ENCODE measurements at regions not wholly inside any gene's neighbourhood (a gene's known extent, or its start where the extent isn't known, plus 50 kb on each side); places are given as distances from the start of the nearest gene placed in this dataset.
A peak's percentile ranks its signal among the peaks of the same experiment; 100 is the strongest.
"Not testable (repeated sequence)": the region's sequence is repeated elsewhere in the genome, so short reads cannot be mapped to it uniquely, and the experiment has no call there.

DNA sequence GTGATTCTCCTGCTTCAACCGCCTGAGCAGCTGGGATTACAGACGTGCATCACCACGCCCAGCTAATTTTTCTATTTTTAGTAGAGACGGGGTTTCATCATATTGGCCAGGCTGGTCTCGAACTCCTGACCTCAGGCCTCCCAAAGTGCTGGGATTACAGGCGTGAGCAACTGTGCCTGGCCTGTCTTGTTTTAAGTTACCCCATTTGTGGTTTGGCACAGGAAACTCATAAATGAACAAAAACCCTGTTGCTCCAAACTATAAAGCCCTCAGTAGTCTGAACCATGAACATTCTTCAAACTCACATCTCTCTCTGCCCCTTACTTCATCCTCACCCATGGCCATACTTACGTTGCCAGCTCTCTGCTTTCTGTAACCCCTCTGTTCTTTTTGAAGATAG, 61.7 kb downstream of the RHOU start:
- peaks cover 16 to 31% of the 10 kb centered on the region in 2 donors for H3K4me1 ChIP-seq
- H3K9me3 ChIP-seq; intact Hi-C loops (cut with DNase I); H3K4me3 ChIP-seq (replicated peaks in 1 of 3); DNase-seq; H3K27me3 ChIP-seq; H3K27ac ChIP-seq; H3K36me3 ChIP-seq: not testable (repeated sequence)
- WGBS, 2 donors, result 95% methylated on average over 7 of the region's 7 CpGs

DNA sequence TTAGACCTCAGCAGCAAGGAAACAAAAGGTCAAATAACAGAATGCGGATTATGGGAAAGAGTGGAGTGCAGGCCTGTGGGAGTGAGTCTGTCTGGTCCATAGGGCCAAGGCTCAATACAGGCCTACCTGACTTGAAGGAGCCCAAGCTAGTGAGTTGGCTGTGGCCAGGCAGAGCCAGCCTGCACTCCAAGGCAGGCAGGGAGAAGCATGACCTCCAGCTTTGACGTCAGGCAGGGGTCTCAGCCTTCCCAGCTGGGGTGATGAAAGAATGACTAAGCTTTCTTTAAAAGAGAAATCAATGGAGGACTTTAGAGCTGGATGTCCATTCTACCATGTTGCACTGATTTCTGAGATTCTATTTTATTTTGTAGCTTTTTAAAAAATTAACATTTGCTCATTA, 62.8 kb downstream of the RHOU start:
- no peak for DNase-seq
- Histone ChIP-seq H3K9me3 (no peaks in the 10 kb centered on the region), H3K27ac (no peak overlapping the region), H3K4me1 (peaks cover 19 to 36% of the 10 kb centered on the region in 2 donors), H3K27me3 (no peaks in the 10 kb centered on the region), H3K36me3 (no peaks in the 10 kb centered on the region), H3K4me3 (replicated peaks in 1 of 3) (no peak overlapping the region)
- intact Hi-C loops (cut with DNase I), result no loop called here
- WGBS, 2 donors, result 97 to 98% methylated on average over 2 of the region's 2 CpGs
- no peak for TF ChIP-seq POLR2A (IDR thresholded peaks at IDR 0.05)
- TF ChIP-seq, protein P1, sequence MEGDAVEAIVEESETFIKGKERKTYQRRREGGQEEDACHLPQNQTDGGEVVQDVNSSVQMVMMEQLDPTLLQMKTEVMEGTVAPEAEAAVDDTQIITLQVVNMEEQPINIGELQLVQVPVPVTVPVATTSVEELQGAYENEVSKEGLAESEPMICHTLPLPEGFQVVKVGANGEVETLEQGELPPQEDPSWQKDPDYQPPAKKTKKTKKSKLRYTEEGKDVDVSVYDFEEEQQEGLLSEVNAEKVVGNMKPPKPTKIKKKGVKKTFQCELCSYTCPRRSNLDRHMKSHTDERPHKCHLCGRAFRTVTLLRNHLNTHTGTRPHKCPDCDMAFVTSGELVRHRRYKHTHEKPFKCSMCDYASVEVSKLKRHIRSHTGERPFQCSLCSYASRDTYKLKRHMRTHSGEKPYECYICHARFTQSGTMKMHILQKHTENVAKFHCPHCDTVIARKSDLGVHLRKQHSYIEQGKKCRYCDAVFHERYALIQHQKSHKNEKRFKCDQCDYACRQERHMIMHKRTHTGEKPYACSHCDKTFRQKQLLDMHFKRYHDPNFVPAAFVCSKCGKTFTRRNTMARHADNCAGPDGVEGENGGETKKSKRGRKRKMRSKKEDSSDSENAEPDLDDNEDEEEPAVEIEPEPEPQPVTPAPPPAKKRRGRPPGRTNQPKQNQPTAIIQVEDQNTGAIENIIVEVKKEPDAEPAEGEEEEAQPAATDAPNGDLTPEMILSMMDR (IDR thresholded peaks at IDR 0.05), result no peak

DNA sequence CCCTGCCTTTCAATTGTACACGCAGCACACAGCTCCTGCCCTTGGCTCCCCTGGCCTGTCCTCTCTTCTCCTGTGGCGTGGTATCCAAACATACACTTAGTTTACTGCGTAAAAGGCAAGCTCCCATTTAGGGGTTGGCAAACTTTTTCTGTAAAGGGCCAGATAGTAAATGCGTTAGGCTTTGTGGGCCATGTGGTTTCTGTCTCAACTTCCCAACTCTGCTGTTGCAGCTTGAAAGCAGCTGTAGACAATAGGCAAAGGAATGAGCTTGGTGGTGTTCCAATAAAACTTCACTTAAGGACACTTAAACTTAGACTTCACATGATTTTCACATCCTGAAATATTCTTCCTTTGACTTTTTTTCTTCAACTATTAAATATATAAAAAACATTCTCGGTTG, 63.3 kb downstream of the RHOU start:
- intact Hi-C loops (cut with DNase I), result no loop called here
- TF ChIP-seq POLR2A (IDR thresholded peaks at IDR 0.05), result no peak
- TF ChIP-seq, protein P1 (IDR thresholded peaks at IDR 0.05), result no peak
- H3K27me3 ChIP-seq, result no peaks in the 10 kb centered on the region
- H3K27ac ChIP-seq, result no peak overlapping the region
- H3K36me3 ChIP-seq, result no peaks in the 10 kb centered on the region
- H3K9me3 ChIP-seq, result no peaks in the 10 kb centered on the region
- no peak overlapping the region for H3K4me3 ChIP-seq (replicated peaks in 1 of 3)
- H3K4me1 ChIP-seq, result peaks cover 19 to 38% of the 10 kb centered on the region in 2 donors
- WGBS, 2 donors, result 82 to 84% methylated on average over 5 of the region's 5 CpGs
- DNase-seq, result no peak

DNA sequence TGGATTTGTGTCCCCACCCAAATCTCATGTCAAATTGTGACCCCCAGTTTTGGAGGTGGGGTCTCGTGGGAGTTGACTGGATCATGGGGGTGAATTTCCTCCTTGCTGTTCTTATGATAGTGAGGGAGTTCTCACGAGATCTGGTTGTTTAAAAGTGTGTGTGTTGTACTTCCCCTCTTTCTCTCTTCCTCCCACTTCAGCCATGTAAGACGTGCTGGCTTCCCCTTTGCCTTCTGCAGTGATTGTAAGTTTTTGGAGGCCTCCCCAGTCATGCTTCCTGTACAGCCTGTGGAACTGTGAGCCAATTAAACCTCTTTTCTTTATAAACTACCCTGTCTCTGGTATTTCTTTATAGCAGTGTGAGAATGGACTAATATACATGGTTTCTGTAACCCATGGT, 64.6 kb downstream of the RHOU start:
- Histone ChIP-seq H3K27ac (peak overlapping the region in 1 of 3 donors; percentile 15), H3K9me3 (no peaks in the 10 kb centered on the region), H3K4me1 (peaks cover 19 to 45% of the 10 kb centered on the region in 2 donors), H3K36me3 (no peaks in the 10 kb centered on the region), H3K4me3 (replicated peaks in 1 of 3) (no peak overlapping the region), H3K27me3 (no peaks in the 10 kb centered on the region)
- DNase-seq, result no peak
- TF ChIP-seq, protein P1 (IDR thresholded peaks at IDR 0.05), result no peak
- WGBS, 2 donors, result 51 to 53% methylated on average over 3 of the region's 3 CpGs
- intact Hi-C loops (cut with DNase I), result no loop called here

DNA sequence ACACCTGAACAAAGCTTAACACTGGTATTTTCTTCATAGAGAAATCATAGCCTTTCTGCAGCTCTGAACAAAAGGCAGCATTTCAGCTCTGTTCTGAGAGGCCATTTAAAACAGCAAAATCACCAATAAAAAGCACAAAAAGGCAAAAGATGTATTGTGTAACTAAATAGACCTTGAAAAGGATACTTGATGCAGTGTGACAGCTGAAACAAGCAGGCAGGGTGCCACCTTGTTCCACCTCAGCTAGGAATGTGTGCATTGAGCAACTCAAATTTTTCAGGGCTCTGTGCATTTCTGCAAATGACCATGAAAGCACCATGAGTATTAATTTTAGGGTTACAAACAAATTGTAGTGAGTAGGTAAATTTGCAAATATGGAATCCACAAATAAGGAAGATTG, 65.8 kb downstream of the RHOU start:
- Histone ChIP-seq H3K36me3 (no peaks in the 10 kb centered on the region), H3K9me3 (no peaks in the 10 kb centered on the region), H3K4me1 (peaks cover 19 to 53% of the 10 kb centered on the region in 2 donors), H3K27me3 (no peaks in the 10 kb centered on the region), H3K27ac (peak overlapping the region in 2 of 3 donors; percentile 23 to 72), H3K4me3 (replicated peaks in 1 of 3) (no peak overlapping the region)
- peak; percentile 32 to 33 for DNase-seq
- intact Hi-C loops (cut with DNase I), result no loop called here
- TF ChIP-seq, protein P1 (IDR thresholded peaks at IDR 0.05), result no peak
- no peak for TF ChIP-seq POLR2A (IDR thresholded peaks at IDR 0.05)
